WTC11 (cell line): ENCODE measurements at regions not wholly inside any gene's neighbourhood (a gene's known extent, or its start where the extent isn't known, plus 50 kb on each side); places are given as distances from the start of the nearest gene placed in this dataset.

Source experiments
- AFF4 ChIP-seq: sonication (generic); formaldehyde crosslinking; IDR thresholded peaks from 2 replicates; pipeline ENCODE4 v1.8.1; 2023; ENCODE audit warnings: mild to moderate bottlenecking, missing genetic modification reagents, borderline replicate concordance
- ATF2 ChIP-seq: sonication (generic); formaldehyde crosslinking; IDR thresholded peaks from 2 replicates; pipeline ENCODE4 v1.8.1; 2022; ENCODE audit warnings: low read depth, missing genetic modification reagents, borderline replicate concordance
- CBFB ChIP-seq: sonication (generic); formaldehyde crosslinking; IDR thresholded peaks from 2 replicates; pipeline ENCODE4 v1.8.1; 2022; ENCODE audit warnings: mild to moderate bottlenecking, low read depth, missing genetic modification reagents
- CTCF ChIP-seq: fragments of 200-600 bp; IDR thresholded peaks from 2 replicates; pipeline ENCODE4 v1.8.0; 2022; ENCODE audit warnings: antibody characterized with exemption
- ELF4 ChIP-seq: sonication (generic); formaldehyde crosslinking; IDR thresholded peaks from 2 replicates; pipeline ENCODE4 v1.8.1; 2022; ENCODE audit warnings: low read depth, mild to moderate bottlenecking, moderate library complexity, missing genetic modification reagents
- NFATC4 ChIP-seq: fragments of 250-450 bp; sonication (Bioruptor Pico); IDR thresholded peaks from 2 replicates; pipeline ENCODE4 v1.9.0; 2021; ENCODE audit warnings: mild to moderate bottlenecking
- NR1H2 ChIP-seq: sonication (generic); formaldehyde crosslinking; IDR thresholded peaks from 2 replicates; pipeline ENCODE4 v1.9.0; 2021; ENCODE audit warnings: mild to moderate bottlenecking, moderate library complexity, missing genetic modification reagents
- TEAD1 ChIP-seq: sonication (generic); formaldehyde crosslinking; IDR thresholded peaks from 2 replicates; pipeline ENCODE4 v1.8.0; 2022; ENCODE audit warnings: mild to moderate bottlenecking, missing genetic modification reagents
- ZNF416 ChIP-seq: fragments of 250-450 bp; sonication (Bioruptor Pico); IDR thresholded peaks from 2 replicates; pipeline ENCODE4 v1.9.0; 2021; ENCODE audit warnings: mild to moderate bottlenecking, inconsistent platforms

GRCh38 chr16:59163371-59164055 is 429.4 kb upstream of the GOT2 start:
- TF ChIP-seq ZNF416 (CRISPR knock-in tag) (no peak), CTCF (no peak), NFATC4 (CRISPR knock-in tag) (no peak), TEAD1 (CRISPR knock-in tag) (no peak), AFF4 (no peak), ATF2 (CRISPR knock-in tag) (no peak), CBFB (CRISPR knock-in tag) (no peak), ELF4 (CRISPR knock-in tag) (no peak), NR1H2 (CRISPR knock-in tag) (no peak)
